ENCODE measurements at regions not wholly inside any gene's neighbourhood (a gene's known extent, or its start where the extent isn't known, plus 50 kb on each side); places are given as distances from the start of the nearest gene placed in this dataset.
"Not testable (repeated sequence)": the region's sequence is repeated elsewhere in the genome, so short reads cannot be mapped to it uniquely, and the experiment has no call there.

- FAIRE-seq, result no peak
Measured at GRCh38 chr6:98380589-98380988, 453.8 kb upstream of the POU3F2 start.

- no peak for FAIRE-seq
Measured at GRCh38 chr6:98382246-98382645, 452.1 kb upstream of the POU3F2 start.

DNA sequence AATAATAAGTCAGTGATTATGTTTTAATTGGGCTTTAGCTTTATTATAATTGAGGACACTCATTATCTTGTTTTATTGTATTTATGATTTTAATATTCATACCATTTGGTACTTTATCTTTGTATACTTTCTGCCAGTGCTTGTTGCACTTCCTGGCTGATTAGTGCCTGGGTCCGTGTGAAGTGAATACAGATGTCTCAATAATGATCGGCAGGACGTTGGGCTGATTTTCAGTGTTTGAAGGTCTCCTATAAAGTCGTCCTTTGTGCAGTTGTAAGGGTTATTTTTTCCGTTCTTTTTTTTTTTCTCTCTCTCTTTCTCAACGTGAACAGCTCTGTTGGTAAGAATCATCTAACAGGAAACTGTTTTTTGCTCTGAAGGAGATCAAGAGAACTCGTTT is 450.0 kb upstream of the POU3F2 start:
- FAIRE-seq, result no peak

GRCh38 chr6:98384801-98385200 is 449.6 kb upstream of the POU3F2 start:
- no peak for FAIRE-seq

DNA sequence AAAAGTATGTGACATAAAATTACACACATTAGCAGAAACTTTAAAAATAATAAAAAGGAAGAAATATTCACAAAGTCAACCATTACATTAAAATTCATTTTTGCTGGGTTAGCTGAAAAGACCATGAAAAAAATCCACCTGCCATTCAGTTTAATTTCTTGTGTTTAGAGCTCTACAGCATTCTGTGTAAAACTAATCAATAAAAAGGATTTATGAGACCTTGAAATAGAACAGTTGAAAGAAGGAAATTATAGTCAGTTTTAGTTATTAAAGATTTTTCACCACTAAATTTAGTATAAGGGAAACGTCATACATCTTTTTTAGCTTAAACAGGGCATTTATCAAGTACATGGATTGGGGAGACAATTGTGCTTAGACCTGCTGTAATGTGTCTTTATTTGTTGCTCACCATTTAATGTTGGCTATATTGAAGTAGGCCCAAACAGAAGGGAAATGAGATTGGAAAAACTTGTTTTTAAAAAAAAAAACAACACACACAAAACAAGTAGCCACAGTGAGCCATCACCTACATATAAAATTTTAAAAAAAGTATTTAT is 438.7 kb upstream of the POU3F2 start:
- FAIRE-seq, result no peak

GRCh38 chr6:98416027-98416426 is 418.3 kb upstream of the POU3F2 start:
- FAIRE-seq, result no peak

GRCh38 chr6:98416497-98417158 is 417.7 kb upstream of the POU3F2 start:
- FAIRE-seq, result not testable (repeated sequence)

GRCh38 chr6:98433325-98434056 is 400.9 kb upstream of the POU3F2 start:
- FAIRE-seq, result no peak

GRCh38 chr6:98443633-98444032 is 390.7 kb upstream of the POU3F2 start:
- FAIRE-seq, result no peak

- no peak for FAIRE-seq
Measured at GRCh38 chr6:98452685-98453084, 381.7 kb upstream of the POU3F2 start.

DNA sequence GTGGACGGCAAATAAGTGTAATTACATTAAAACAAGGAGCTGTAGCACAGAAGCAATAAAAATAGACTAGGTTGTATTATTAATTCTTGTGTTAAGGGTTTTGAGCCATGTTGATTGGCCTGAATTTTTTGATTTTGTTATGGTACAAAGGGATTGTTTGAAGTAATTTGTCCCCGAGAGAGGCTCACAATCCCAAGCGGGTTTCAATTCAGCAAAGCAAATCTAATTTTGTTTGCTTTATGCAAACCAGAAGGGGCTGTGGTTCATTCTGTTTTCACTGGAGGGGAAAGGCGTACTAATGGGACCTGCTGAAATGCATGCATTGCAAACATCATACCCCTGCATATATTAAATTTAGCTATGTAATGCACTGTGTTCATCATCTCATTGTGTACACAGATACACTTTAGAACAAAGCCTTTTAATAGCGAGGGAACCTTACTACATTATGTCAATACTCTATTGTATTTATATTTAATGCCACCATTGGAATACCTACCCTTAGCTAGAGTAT is 379.5 kb upstream of the POU3F2 start:
- no peak for FAIRE-seq

DNA sequence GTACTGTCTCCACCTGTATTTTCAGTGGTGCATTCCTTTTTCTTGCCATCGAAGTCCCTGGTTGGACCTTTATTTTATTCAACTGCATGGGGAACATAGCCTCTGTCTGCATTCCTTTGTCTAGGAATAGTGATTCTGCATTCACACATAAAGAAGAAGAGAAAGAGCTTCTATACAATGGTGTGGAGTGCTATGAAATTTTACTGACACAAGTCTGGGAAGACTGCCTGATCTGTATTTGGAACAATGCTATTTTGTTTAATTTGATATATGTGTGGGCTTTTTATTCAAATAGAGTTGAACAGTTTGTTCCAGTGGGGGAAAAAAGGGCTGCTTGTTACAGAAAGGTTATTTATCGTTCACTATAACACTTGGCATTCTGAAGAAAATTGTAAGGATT is 375.7 kb upstream of the POU3F2 start:
- FAIRE-seq, result no peak

GRCh38 chr6:98463038-98464000 is 371.1 kb upstream of the POU3F2 start:
- FAIRE-seq, result no peak

DNA sequence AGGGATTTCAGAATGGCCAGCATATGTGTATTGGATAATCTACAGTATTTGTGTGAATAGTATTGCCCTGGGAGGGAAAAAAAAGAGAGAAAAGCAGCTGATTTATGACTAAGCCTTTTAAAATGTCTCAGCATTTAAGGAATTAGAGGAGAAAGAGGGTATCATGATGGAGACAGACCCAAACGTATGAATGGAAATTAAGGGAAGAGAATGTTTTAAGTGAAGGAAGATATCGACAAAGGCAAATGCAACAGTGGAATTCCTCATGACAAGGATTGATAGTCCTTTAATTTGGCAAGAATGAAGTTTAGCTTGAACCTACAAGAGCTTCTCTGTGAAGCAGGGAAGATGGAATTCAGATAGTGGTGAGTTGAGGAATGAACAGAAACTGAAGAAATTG is 367.3 kb upstream of the POU3F2 start:
- FAIRE-seq, result no peak

- FAIRE-seq, result no peak
Measured at GRCh38 chr6:98467902-98468301, 366.5 kb upstream of the POU3F2 start.

DNA sequence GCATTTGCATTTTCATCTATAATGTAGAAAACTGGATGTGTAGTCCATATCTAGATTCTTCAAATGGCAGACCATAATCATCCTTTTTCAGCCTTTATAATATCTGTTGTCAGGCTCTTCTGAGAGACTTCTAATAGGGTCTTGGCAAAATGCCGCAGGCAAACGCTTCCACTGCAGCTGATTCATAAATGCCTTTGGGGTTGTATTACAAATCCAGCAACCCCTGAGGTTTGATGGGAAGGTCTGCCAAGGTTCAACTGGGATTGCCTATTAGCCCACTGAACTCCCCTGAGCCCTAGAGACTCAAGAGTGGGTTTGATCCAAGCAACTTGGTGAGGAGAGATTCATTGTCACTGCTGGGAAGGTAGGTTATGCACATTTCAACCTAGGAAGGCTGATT is 365.2 kb upstream of the POU3F2 start:
- FAIRE-seq, result no peak

DNA sequence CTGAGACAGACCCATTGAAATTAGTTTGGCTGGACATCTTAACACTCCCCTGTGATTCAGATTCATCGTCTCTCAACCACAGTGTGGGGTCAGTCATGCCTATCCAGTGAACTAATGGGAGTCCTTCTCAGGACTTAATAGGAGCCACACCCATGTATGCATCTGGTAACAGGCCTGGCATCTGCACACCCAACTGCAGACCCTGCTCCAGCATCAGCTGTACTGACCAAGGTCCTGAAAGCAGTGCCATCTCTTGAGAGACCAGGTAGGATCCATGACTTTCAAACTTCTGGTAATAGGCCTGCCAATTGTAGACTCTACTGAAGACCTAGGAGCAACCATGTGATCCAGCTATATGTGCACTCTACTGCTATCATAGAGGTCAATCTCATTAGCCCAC is 363.6 kb upstream of the POU3F2 start:
- FAIRE-seq, result no peak

DNA sequence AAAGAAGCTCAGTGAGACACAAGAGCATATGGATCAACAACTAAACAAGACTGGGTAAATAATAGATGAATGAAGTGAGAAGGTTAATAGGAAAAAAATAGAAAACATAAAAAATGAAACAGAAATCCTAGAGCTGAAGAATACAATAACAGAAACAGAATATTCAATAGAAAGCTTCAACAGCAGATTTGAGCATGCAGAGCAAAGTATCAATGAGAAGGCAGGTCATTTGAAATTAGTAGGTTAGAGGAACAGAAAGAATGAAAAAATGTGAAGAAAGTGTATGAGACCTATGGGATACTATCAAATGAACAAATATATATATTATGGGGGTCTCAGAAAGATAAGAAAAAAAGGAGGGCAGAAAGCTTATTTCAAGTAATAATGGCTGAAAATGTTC is 362.9 kb upstream of the POU3F2 start:
- no peak for FAIRE-seq

- FAIRE-seq, result no peak
Measured at GRCh38 chr6:98477231-98477630, 357.1 kb upstream of the POU3F2 start.

DNA sequence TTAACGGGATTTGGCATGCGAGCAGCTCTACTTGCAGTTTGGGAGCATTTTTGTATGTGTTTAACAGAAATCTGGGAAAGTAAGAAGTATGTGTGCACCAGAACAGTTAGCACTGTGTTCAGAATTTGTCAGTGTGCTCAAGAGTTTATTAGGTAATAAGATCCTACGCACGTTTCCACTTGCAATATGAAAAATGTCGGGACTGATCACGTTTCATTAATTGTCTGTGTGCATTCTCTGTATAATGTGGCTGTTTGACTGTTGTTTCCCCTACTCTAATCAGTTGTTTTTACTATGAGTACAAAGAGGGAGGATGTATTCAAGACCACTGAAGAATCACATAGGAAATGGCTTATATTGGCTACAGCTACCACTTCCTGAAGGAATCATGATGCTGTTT is 349.7 kb upstream of the POU3F2 start:
- FAIRE-seq, result no peak

GRCh38 chr6:98485593-98485992 is 348.8 kb upstream of the POU3F2 start:
- FAIRE-seq, result no peak

- FAIRE-seq, result no peak
Measured at GRCh38 chr6:98486057-98486456, 348.3 kb upstream of the POU3F2 start.

DNA sequence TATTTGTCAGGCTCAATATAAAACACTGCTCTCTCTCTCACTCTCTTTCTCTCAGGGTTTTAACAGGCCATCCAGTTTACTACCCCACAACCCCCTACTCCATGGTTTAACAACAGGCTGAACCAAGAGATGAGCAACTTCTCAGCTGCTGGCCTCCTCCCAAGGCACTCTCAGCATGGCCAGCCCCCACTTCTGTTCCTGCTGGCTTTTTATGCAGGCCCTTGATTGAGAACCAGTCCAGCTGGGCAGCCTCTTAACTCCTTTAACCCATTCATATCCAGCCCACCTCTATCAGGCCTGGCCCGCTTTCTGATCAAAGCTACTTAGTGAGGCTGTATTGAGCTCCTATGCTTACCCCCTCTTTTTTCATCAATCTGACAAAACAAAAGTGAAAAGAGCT is 346.8 kb upstream of the POU3F2 start:
- FAIRE-seq, result no peak
